ENCODE measurements at regions not wholly inside any gene's neighbourhood (a gene's known extent, or its start where the extent isn't known, plus 50 kb on each side); places are given as distances from the start of the nearest gene placed in this dataset.

- H3K9ac ChIP-seq (ENCODE audit: low read length): no peak overlapping the region
- H3K4me1 ChIP-seq (ENCODE audit: insufficient read depth, low read length): peaks cover 23% of the 10 kb centered on the region
- no peaks in the 10 kb centered on the region for H3K79me2 ChIP-seq (ENCODE audit: low read length)
- no TSS peak for BruUV-seq (replicated peaks)
- H3K4me3 ChIP-seq (ENCODE audit: low read length): no peak overlapping the region
- ATAC-seq: no peak
- H2AFZ ChIP-seq (ENCODE audit: low read length): no peak overlapping the region
- H3K9me2 ChIP-seq (replicated peaks; ENCODE audit: low read length): no peaks in the 10 kb centered on the region
- no peak for TF ChIP-seq EZH2phosphoT487 (IDR thresholded peaks at IDR 0.05; ENCODE audit: borderline replicate concordance, low read length)
- no peak for TF ChIP-seq CTCF (conservative IDR thresholded peaks at IDR 0.05; ENCODE audit: low read depth, low read length)
- TF ChIP-seq EZH2 (IDR thresholded peaks at IDR 0.05; ENCODE audit: low read length, unreplicated experiment): no peak
- no peaks in the 10 kb centered on the region for H3F3A ChIP-seq (ENCODE audit: low read length, unreplicated experiment)
- ChIA-PET POLR2A (ENCODE audit: unreplicated experiment) (no interaction called here), CTCF (no interaction called here)
- H3K27ac ChIP-seq (ENCODE audit: low read length): no peak overlapping the region
- intact Hi-C loops (cut with micrococcal nuclease): no loop called here
- no peaks in the 10 kb centered on the region for H3K27me3 ChIP-seq (ENCODE audit: low read length)
- no peak overlapping the region for H3K4me2 ChIP-seq (ENCODE audit: low read length)
- H4K20me1 ChIP-seq (ENCODE audit: low read length): no peaks in the 10 kb centered on the region
- H3K36me3 ChIP-seq (ENCODE audit: low read depth, low read length): no peaks in the 10 kb centered on the region
- no peaks in the 10 kb centered on the region for H3K9me3 ChIP-seq (ENCODE audit: low read length)
- DNase-seq: no peak
These were observed 239.3 kb downstream of the CETN3 start for GRCh38 chr5:90170261-90170660.

- Histone ChIP-seq H3K36me3 (ENCODE audit: low read depth, low read length) (no peaks in the 10 kb centered on the region), H3F3A (ENCODE audit: low read length, unreplicated experiment) (no peaks in the 10 kb centered on the region), H4K20me1 (ENCODE audit: low read length) (no peaks in the 10 kb centered on the region), H3K9ac (ENCODE audit: low read length) (no peak overlapping the region), H3K4me3 (ENCODE audit: low read length) (no peak overlapping the region), H3K9me3 (ENCODE audit: low read length) (no peaks in the 10 kb centered on the region), H3K27ac (ENCODE audit: low read length) (no peak overlapping the region), H3K9me2 (replicated peaks; ENCODE audit: low read length) (no peaks in the 10 kb centered on the region), H3K27me3 (ENCODE audit: low read length) (no peaks in the 10 kb centered on the region), H2AFZ (ENCODE audit: low read length) (no peak overlapping the region), H3K4me2 (ENCODE audit: low read length) (no peak overlapping the region), H3K79me2 (ENCODE audit: low read length) (no peaks in the 10 kb centered on the region), H3K4me1 (ENCODE audit: insufficient read depth, low read length) (peaks cover 18% of the 10 kb centered on the region)
- POLR2A ChIA-PET (ENCODE audit: unreplicated experiment): no interaction called here
- ATAC-seq (no peak), DNase-seq (no peak)
- no TSS peak for BruUV-seq (replicated peaks)
- intact Hi-C loops (cut with micrococcal nuclease): no loop called here
- no peak for TF ChIP-seq EZH2phosphoT487 (IDR thresholded peaks at IDR 0.05; ENCODE audit: borderline replicate concordance, low read length)
- TF ChIP-seq EZH2 (IDR thresholded peaks at IDR 0.05; ENCODE audit: low read length, unreplicated experiment): no peak
- TF ChIP-seq CTCF (conservative IDR thresholded peaks at IDR 0.05; ENCODE audit: low read depth, low read length): no peak
- CTCF ChIA-PET: no interaction called here
These were observed 240.5 kb downstream of the CETN3 start for GRCh38 chr5:90169078-90169477.

GRCh38 chr5:90168399-90168798, 241.2 kb downstream of the CETN3 start:
- ChIA-PET POLR2A (ENCODE audit: unreplicated experiment) (no interaction called here), CTCF (no interaction called here)
- H3K36me3 ChIP-seq (ENCODE audit: low read depth, low read length): no peaks in the 10 kb centered on the region
- TF ChIP-seq EZH2phosphoT487 (IDR thresholded peaks at IDR 0.05; ENCODE audit: borderline replicate concordance, low read length): no peak
- TF ChIP-seq EZH2 (IDR thresholded peaks at IDR 0.05; ENCODE audit: low read length, unreplicated experiment): no peak
- no peak for TF ChIP-seq CTCF (conservative IDR thresholded peaks at IDR 0.05; ENCODE audit: low read depth, low read length)
- H3K9ac ChIP-seq (ENCODE audit: low read length): no peak overlapping the region
- H3K79me2 ChIP-seq (ENCODE audit: low read length): no peaks in the 10 kb centered on the region
- H3K9me2 ChIP-seq (replicated peaks; ENCODE audit: low read length): no peaks in the 10 kb centered on the region
- no peak overlapping the region for H2AFZ ChIP-seq (ENCODE audit: low read length)
- intact Hi-C loops (cut with micrococcal nuclease): no loop called here
- H3K4me3 ChIP-seq (ENCODE audit: low read length): no peak overlapping the region
- BruUV-seq (replicated peaks): no TSS peak
- ATAC-seq: no peak
- no peak for DNase-seq
- H3K27me3 ChIP-seq (ENCODE audit: low read length): no peaks in the 10 kb centered on the region
- H3K27ac ChIP-seq (ENCODE audit: low read length): no peak overlapping the region
- peaks cover 11% of the 10 kb centered on the region for H3K4me1 ChIP-seq (ENCODE audit: insufficient read depth, low read length)
- H3K4me2 ChIP-seq (ENCODE audit: low read length): no peak overlapping the region
- H3K9me3 ChIP-seq (ENCODE audit: low read length): no peaks in the 10 kb centered on the region
- H4K20me1 ChIP-seq (ENCODE audit: low read length): no peaks in the 10 kb centered on the region
- H3F3A ChIP-seq (ENCODE audit: low read length, unreplicated experiment): no peaks in the 10 kb centered on the region

Measured in PC-3 (cell line).